ENCODE measurements at regions not wholly inside any gene's neighbourhood (a gene's known extent, or its start where the extent isn't known, plus 50 kb on each side); places are given as distances from the start of the nearest gene placed in this dataset.

GRCh38 chr7:49403844-49404243 lies 369.6 kb upstream of the VWC2 start:
- Mint-ChIP-seq H3K36me3 (ENCODE audit: low read depth) (no peaks in the 10 kb centered on the region), H3K4me1 (no peaks in the 10 kb centered on the region), H3K9me3 (no peaks in the 10 kb centered on the region), H3K27me3 (ENCODE audit: insufficient read depth) (no peaks in the 10 kb centered on the region), H3K4me3 (no peak overlapping the region), H3K27ac (no peak overlapping the region)
- no peak for DNase-seq
- Histone ChIP-seq H3K9me3 (ENCODE audit: control insufficient read depth, low read length) (no peaks in the 10 kb centered on the region), H3K36me3 (ENCODE audit: control insufficient read depth, insufficient read depth, low read length) (no peaks in the 10 kb centered on the region), H3K9ac (ENCODE audit: extremely low read depth, low read length, poor library complexity, severe bottlenecking) (no peak overlapping the region), H3K27ac (ENCODE audit: low read depth, low read length) (no peak overlapping the region), H3K4me3 (ENCODE audit: low read length) (no peak overlapping the region), H3K27me3 (ENCODE audit: control insufficient read depth, insufficient read depth, low read length, poor library complexity, severe bottlenecking) (no peaks in the 10 kb centered on the region), H3K4me1 (ENCODE audit: control insufficient read depth, insufficient read depth, low read length) (no peaks in the 10 kb centered on the region)
- TF ChIP-seq CTCF (conservative IDR thresholded peaks at IDR 0.05): no peak
- WGBS, 2 experiments (ENCODE audit: insufficient coverage in 1 of 2, insufficient read length in 1 of 2): 95 to 100% methylated on average over 2 of the region's 2 CpGs

- H3K4me1 Mint-ChIP-seq: no peaks in the 10 kb centered on the region
- no peaks in the 10 kb centered on the region for H3K36me3 Mint-ChIP-seq (ENCODE audit: low read depth)
- no peak overlapping the region for H3K4me3 Mint-ChIP-seq
- H3K9ac ChIP-seq (ENCODE audit: extremely low read depth, low read length, poor library complexity, severe bottlenecking): no peak overlapping the region
- WGBS, 2 experiments (ENCODE audit: insufficient coverage in 1 of 2, insufficient read length in 1 of 2): 93 to 97% methylated on average over 4 of the region's 4 CpGs
- H3K27ac Mint-ChIP-seq: no peak overlapping the region
- no peaks in the 10 kb centered on the region for H3K9me3 Mint-ChIP-seq
- no peak for DNase-seq
- TF ChIP-seq CTCF (conservative IDR thresholded peaks at IDR 0.05): no peak
- H3K4me3 ChIP-seq (ENCODE audit: low read length): no peak overlapping the region
- no peaks in the 10 kb centered on the region for H3K4me1 ChIP-seq (ENCODE audit: control insufficient read depth, insufficient read depth, low read length)
- H3K36me3 ChIP-seq (ENCODE audit: control insufficient read depth, insufficient read depth, low read length): no peaks in the 10 kb centered on the region
- no peaks in the 10 kb centered on the region for H3K9me3 ChIP-seq (ENCODE audit: control insufficient read depth, low read length)
- H3K27me3 Mint-ChIP-seq (ENCODE audit: insufficient read depth): no peaks in the 10 kb centered on the region
- no peak overlapping the region for H3K27ac ChIP-seq (ENCODE audit: low read depth, low read length)
- H3K27me3 ChIP-seq (ENCODE audit: control insufficient read depth, insufficient read depth, low read length, poor library complexity, severe bottlenecking): no peaks in the 10 kb centered on the region
Measured at GRCh38 chr7:49407205-49407604, 366.2 kb upstream of the VWC2 start.

- Histone ChIP-seq H3K36me3 (ENCODE audit: control insufficient read depth, insufficient read depth, low read length) (no peaks in the 10 kb centered on the region), H3K4me3 (ENCODE audit: low read length) (no peak overlapping the region), H3K27ac (ENCODE audit: low read depth, low read length) (no peak overlapping the region), H3K4me1 (ENCODE audit: control insufficient read depth, insufficient read depth, low read length) (no peaks in the 10 kb centered on the region), H3K27me3 (ENCODE audit: control insufficient read depth, insufficient read depth, low read length, poor library complexity, severe bottlenecking) (no peaks in the 10 kb centered on the region), H3K9me3 (ENCODE audit: control insufficient read depth, low read length) (peaks cover 6% of the 10 kb centered on the region), H3K9ac (ENCODE audit: extremely low read depth, low read length, poor library complexity, severe bottlenecking) (no peak overlapping the region)
- Mint-ChIP-seq H3K9me3 (no peaks in the 10 kb centered on the region), H3K27ac (no peak overlapping the region), H3K27me3 (ENCODE audit: insufficient read depth) (no peaks in the 10 kb centered on the region), H3K4me3 (no peak overlapping the region), H3K36me3 (ENCODE audit: low read depth) (no peaks in the 10 kb centered on the region), H3K4me1 (peaks cover 8% of the 10 kb centered on the region)
- 89% methylated on average over 2 of the region's 2 CpGs; no CpG with 5 or more reads in 1 of the 2 experiments for WGBS, 2 experiments (ENCODE audit: insufficient coverage in 1 of 2, insufficient read length in 1 of 2)
- no peak for TF ChIP-seq CTCF (conservative IDR thresholded peaks at IDR 0.05)
- no peak for DNase-seq
Measured at GRCh38 chr7:49417034-49417433, 356.4 kb upstream of the VWC2 start.
